Mammary epithelial cell (primary cell): ENCODE measurements at regions not wholly inside any gene's neighbourhood (a gene's known extent, or its start where the extent isn't known, plus 50 kb on each side); places are given as distances from the start of the nearest gene placed in this dataset.
"Not testable (repeated sequence)": the region's sequence is repeated elsewhere in the genome, so short reads cannot be mapped to it uniquely, and the experiment has no call there.

Experiments used
- CTCF ChIP-seq, 2 donors: IDR thresholded peaks in 1 of 2; conservative IDR thresholded peaks in 1 of 2; 2 replicates each; pipeline ENCODE4 v1.5.1; 2011 to 2012; ENCODE audit warnings: inconsistent platforms in 2 of 2, low read length in 2 of 2, mild to moderate bottlenecking in 2 of 2, control low read depth in 1 of 2, low read depth in 1 of 2; ENCODE audit not compliant: insufficient read depth in 1 of 2; ENCODE audit errors: extremely low read depth in 1 of 2
- EZH2 ChIP-seq: IDR thresholded peaks from 2 replicates; pipeline ENCODE4 v1.6.1; 2012; ENCODE audit warnings: low read length, inconsistent platforms, borderline replicate concordance

GRCh38 chr7:119266790-119267189, 1006.2 kb upstream of the KCND2 start:
- not testable (repeated sequence) for TF ChIP-seq CTCF (conservative IDR thresholded peaks at IDR 0.05 in 1 of 2, IDR thresholded peaks at IDR 0.05 in 1 of 2; ENCODE audit: extremely low read depth in 1 of 2, insufficient read depth in 1 of 2, low read depth in 1 of 2, low read length in 2 of 2); EZH2
